WTC11 (cell line): ENCODE measurements at regions not wholly inside any gene's neighbourhood (a gene's known extent, or its start where the extent isn't known, plus 50 kb on each side); places are given as distances from the start of the nearest gene placed in this dataset.

Experiments used
- ATF1 ChIP-seq: sonication (generic); formaldehyde crosslinking; IDR thresholded peaks from 2 replicates; pipeline ENCODE4 v1.8.1; 2023; ENCODE audit warnings: mild to moderate bottlenecking, moderate library complexity, missing genetic modification reagents
- ATF3 ChIP-seq: sonication (generic); formaldehyde crosslinking; conservative IDR thresholded peaks from 2 replicates; pipeline ENCODE4 v1.8.1; 2022; ENCODE audit warnings: mild to moderate bottlenecking, missing genetic modification reagents
- CTCF ChIP-seq: fragments of 200-600 bp; IDR thresholded peaks from 2 replicates; pipeline ENCODE4 v1.8.0; 2022; ENCODE audit warnings: antibody characterized with exemption
- ELF4 ChIP-seq: sonication (generic); formaldehyde crosslinking; IDR thresholded peaks from 2 replicates; pipeline ENCODE4 v1.8.1; 2022; ENCODE audit warnings: low read depth, mild to moderate bottlenecking, moderate library complexity, missing genetic modification reagents
- HMGXB4 ChIP-seq: sonication (generic); formaldehyde crosslinking; IDR thresholded peaks from 2 replicates; pipeline ENCODE4 v1.8.1; 2023; ENCODE audit warnings: mild to moderate bottlenecking, moderate library complexity, missing genetic modification reagents
- MAX ChIP-seq: sonication (generic); formaldehyde crosslinking; IDR thresholded peaks from 2 replicates; pipeline ENCODE4 v1.8.0; 2022; ENCODE audit warnings: mild to moderate bottlenecking, missing genetic modification reagents
- MXD4 ChIP-seq: fragments of 250-450 bp; sonication (Bioruptor Pico); IDR thresholded peaks from 2 replicates; pipeline ENCODE4 v1.8.0; 2021; ENCODE audit warnings: mild to moderate bottlenecking, moderate library complexity, borderline replicate concordance
- NFYB ChIP-seq: sonication (generic); formaldehyde crosslinking; conservative IDR thresholded peaks from 2 replicates; pipeline ENCODE4 v1.8.0; 2022; ENCODE audit warnings: low read depth, missing genetic modification reagents
- NR3C1 ChIP-seq: sonication (generic); formaldehyde crosslinking; conservative IDR thresholded peaks from 2 replicates; pipeline ENCODE4 v1.8.1; 2023; ENCODE audit warnings: low read depth, mild to moderate bottlenecking, missing genetic modification reagents
- PREB ChIP-seq: sonication (generic); formaldehyde crosslinking; IDR thresholded peaks from 2 replicates; pipeline ENCODE4 v1.8.1; 2022; ENCODE audit warnings: mild to moderate bottlenecking, missing genetic modification reagents, moderate library complexity, borderline replicate concordance
- RELA ChIP-seq: sonication (generic); formaldehyde crosslinking; IDR thresholded peaks from 2 replicates; pipeline ENCODE4 v1.8.1; 2022; ENCODE audit warnings: missing genetic modification reagents, mild to moderate bottlenecking, borderline replicate concordance
- TCF7 ChIP-seq: sonication (generic); formaldehyde crosslinking; IDR thresholded peaks from 2 replicates; pipeline ENCODE4 v1.8.0; 2022; ENCODE audit warnings: mild to moderate bottlenecking, low read depth, missing genetic modification reagents, moderate library complexity
- USF2 ChIP-seq: sonication (generic); formaldehyde crosslinking; IDR thresholded peaks from 2 replicates; pipeline ENCODE4 v1.8.1; 2023; ENCODE audit warnings: mild to moderate bottlenecking, missing genetic modification reagents, moderate library complexity

GRCh38 chr2:167501618-167502017 is 613.3 kb downstream of the XIRP2 start:
- TF ChIP-seq MXD4: no peak
- TF ChIP-seq HMGXB4: no peak
- no peak for TF ChIP-seq NFYB (CRISPR knock-in tag)
- no peak for TF ChIP-seq CTCF
- TF ChIP-seq ELF4 (CRISPR knock-in tag): no peak
- TF ChIP-seq PREB (CRISPR knock-in tag): no peak
- TF ChIP-seq ATF3: no peak
- TF ChIP-seq TCF7: no peak
- no peak for TF ChIP-seq NR3C1
- no peak for TF ChIP-seq USF2 (CRISPR knock-in tag)
- TF ChIP-seq MAX (CRISPR knock-in tag): no peak
- no peak for TF ChIP-seq ATF1 (CRISPR knock-in tag)
- no peak for TF ChIP-seq RELA (CRISPR knock-in tag)
